HG03439 (cell line): ENCODE measurements at regions not wholly inside any gene's neighbourhood (a gene's known extent, or its start where the extent isn't known, plus 50 kb on each side); places are given as distances from the start of the nearest gene placed in this dataset.

ENCODE experiments used
- ATAC-seq: cut with Tn5 transposase; IDR thresholded peaks from one replicate; pipeline ENCODE4 v1.9.1; 2021; ENCODE audit warnings: mild to moderate bottlenecking, moderate library complexity; ENCODE audit not compliant: unreplicated experiment

- ATAC-seq: no peak
Observed at GRCh38 chr1:90155721-90156487, 161.0 kb downstream of the ZNF326 start.

- ATAC-seq: no peak
Observed at GRCh38 chr1:90154711-90155110, 159.8 kb downstream of the ZNF326 start.

GRCh38 chr1:90149101-90149500 lies 154.2 kb downstream of the ZNF326 start:
- no peak for ATAC-seq

GRCh38 chr1:90147093-90147492 lies 152.2 kb downstream of the ZNF326 start:
- ATAC-seq: no peak

GRCh38 chr1:90144820-90145219 lies 149.9 kb downstream of the ZNF326 start:
- no peak for ATAC-seq

GRCh38 chr1:90143591-90143990 lies 148.7 kb downstream of the ZNF326 start:
- no peak for ATAC-seq

GRCh38 chr1:90142697-90143096 lies 147.8 kb downstream of the ZNF326 start:
- no peak for ATAC-seq

GRCh38 chr1:90139837-90140236 lies 144.9 kb downstream of the ZNF326 start:
- ATAC-seq: no peak

- ATAC-seq: no peak
Observed at GRCh38 chr1:90135286-90135685, 140.4 kb downstream of the ZNF326 start.

- no peak for ATAC-seq
Observed at GRCh38 chr1:90134175-90134955, 139.5 kb downstream of the ZNF326 start.

GRCh38 chr1:90133133-90133532 lies 138.2 kb downstream of the ZNF326 start:
- no peak for ATAC-seq

GRCh38 chr1:90132306-90132705 lies 137.4 kb downstream of the ZNF326 start:
- ATAC-seq: no peak

- ATAC-seq: no peak
Observed at GRCh38 chr1:90127288-90127953, 132.5 kb downstream of the ZNF326 start.

- ATAC-seq: no peak
Observed at GRCh38 chr1:90126834-90127233, 131.9 kb downstream of the ZNF326 start.

GRCh38 chr1:90122654-90123340 lies 127.9 kb downstream of the ZNF326 start:
- ATAC-seq: no peak

- ATAC-seq: no peak
Observed at GRCh38 chr1:90114521-90115141, 119.7 kb downstream of the ZNF326 start.

GRCh38 chr1:90107990-90108389 lies 113.1 kb downstream of the ZNF326 start:
- no peak for ATAC-seq

GRCh38 chr1:90106311-90106710 lies 111.4 kb downstream of the ZNF326 start:
- no peak for ATAC-seq

- ATAC-seq: no peak
Observed at GRCh38 chr1:90104941-90105538, 110.1 kb downstream of the ZNF326 start.

- ATAC-seq: no peak
Observed at GRCh38 chr1:90100566-90100965, 105.7 kb downstream of the ZNF326 start.
